ENCODE measurements at regions not wholly inside any gene's neighbourhood (a gene's known extent, or its start where the extent isn't known, plus 50 kb on each side); places are given as distances from the start of the nearest gene placed in this dataset.

GRCh38 chr22:19596680-19597398 is 72.6 kb upstream of the CLDN5 start:
- TF ChIP-seq SP7 (tag by site-specific recombination; IDR thresholded peaks at IDR 0.05) (no peak), ZNF133 (tag by site-specific recombination; IDR thresholded peaks at IDR 0.05) (no peak), ZNF121 (tag by site-specific recombination; IDR thresholded peaks at IDR 0.05) (no peak), CTCF (tag by site-specific recombination; IDR thresholded peaks at IDR 0.05) (no peak), ZBTB20 (tag by site-specific recombination; IDR thresholded peaks at IDR 0.05) (no peak), SETDB1 (IDR thresholded peaks at IDR 0.05; ENCODE audit: insufficient read length, low read length) (no peak)
- TF ChIP-seq, protein P1, sequence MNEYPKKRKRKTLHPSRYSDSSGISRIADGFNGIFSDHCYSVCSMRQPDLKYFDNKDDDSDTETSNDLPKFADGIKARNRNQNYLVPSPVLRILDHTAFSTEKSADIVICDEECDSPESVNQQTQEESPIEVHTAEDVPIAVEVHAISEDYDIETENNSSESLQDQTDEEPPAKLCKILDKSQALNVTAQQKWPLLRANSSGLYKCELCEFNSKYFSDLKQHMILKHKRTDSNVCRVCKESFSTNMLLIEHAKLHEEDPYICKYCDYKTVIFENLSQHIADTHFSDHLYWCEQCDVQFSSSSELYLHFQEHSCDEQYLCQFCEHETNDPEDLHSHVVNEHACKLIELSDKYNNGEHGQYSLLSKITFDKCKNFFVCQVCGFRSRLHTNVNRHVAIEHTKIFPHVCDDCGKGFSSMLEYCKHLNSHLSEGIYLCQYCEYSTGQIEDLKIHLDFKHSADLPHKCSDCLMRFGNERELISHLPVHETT (tag by site-specific recombination; IDR thresholded peaks at IDR 0.05): no peak

Data from HEK293 (cell line).